ENCODE measurements at regions not wholly inside any gene's neighbourhood (a gene's known extent, or its start where the extent isn't known, plus 50 kb on each side); places are given as distances from the start of the nearest gene placed in this dataset.

DNA sequence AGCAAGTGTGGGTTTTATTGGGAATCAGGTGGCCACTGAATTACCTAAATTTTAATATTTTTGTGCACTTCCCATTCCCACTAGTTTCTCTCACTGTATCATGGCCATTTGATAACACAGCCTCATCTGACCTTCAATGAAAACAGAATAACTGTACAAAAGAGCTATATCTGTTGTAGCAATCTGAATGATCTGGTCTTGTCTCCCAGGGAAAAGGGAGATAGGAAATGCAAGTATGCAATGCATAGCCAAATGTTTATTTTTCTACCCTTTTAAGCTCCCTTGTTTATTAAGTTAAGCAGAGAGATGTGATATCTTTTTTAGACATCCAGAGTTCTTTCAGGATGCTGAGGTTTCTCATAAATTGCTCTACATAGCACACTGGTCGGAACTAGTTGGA is 288.3 kb upstream of the CLINT1 start:
- DNase-seq, result no peak

DNA sequence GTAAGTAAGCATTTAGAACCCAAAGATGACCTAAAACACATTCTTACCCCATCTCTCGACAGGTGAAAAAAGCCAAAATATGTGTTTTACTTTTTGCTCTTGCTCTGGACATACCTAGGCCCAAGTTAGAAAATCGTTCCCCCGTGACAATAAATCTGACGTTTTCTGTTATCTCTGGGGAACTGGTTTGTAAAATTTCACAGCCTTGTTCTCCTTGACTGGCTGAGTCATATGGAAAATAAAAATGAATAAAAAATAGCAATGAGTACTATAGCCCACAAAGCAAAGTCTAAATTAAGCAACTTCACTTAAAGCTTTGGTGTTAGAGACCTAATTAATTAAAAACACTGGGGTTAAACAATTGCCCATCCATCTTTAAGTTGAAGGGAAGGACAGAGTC is 286.9 kb upstream of the CLINT1 start:
- DNase-seq, result no peak

DNA sequence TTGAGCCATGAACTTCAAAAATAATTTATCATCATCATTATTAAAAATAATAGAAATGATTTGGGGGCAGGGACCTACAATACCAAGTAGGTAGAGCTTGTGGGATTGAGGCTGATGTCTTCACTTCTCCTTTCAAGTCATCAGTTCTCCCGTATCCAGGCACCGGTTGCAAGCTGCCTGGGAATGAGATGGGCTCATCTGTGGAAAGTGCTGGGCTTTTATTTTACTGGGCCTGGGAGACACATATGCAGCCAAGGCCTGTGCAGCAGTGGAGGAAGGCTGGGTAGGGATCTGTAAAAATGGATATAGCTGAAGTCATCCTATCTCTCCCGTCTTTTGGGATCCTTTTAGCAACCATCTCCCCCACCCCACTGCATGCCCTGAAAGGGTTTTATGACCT is 284.1 kb upstream of the CLINT1 start:
- no peak for DNase-seq

DNA sequence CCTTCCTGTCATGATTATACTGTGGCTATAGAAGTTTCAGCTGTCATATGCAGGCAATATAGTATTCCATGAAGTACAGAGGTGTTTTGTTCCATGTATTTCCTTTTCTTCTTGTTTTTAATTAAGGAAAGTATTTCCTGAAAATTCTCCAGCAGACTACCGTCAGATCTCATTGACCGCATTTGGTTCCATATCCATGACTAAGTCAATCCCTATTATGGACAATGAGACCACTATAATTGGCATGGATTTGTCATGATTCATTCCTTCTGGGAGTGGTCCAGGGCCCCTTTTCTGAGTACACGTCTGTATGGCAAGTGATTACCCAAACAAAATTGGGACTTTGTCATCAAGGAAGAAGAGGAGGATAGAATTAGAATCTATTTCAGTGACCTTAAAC is 283.2 kb upstream of the CLINT1 start:
- DNase-seq, result no peak

DNA sequence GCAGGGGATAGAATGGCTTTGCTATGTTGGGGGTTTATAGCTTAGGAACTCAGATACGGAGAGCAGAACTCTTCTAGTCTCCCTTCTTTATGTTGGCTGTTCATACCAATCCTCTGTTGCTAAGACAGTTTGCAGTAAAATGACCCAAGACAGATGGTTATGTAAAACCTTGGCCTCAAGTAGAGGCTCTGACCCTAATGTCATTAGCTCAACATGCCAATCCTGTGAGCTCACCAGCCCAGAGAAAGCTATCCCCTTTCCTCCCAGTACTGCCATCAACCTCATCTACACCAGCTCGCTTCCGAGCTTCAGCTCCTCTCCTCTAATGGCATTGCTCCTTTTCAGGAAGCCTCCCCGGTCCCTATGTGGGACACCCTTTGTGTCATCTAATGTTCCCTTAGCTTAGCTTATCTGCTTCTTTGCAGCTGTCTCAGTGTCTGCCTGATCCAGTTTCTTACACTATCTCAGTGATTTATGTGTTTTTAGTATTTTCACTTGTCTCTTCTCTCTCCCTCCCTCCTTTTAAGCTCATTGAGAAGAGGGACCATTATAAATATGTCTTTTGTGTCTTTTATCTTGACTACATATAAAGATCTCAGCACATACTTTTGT is 281.3 kb upstream of the CLINT1 start:
- DNase-seq, result no peak

DNA sequence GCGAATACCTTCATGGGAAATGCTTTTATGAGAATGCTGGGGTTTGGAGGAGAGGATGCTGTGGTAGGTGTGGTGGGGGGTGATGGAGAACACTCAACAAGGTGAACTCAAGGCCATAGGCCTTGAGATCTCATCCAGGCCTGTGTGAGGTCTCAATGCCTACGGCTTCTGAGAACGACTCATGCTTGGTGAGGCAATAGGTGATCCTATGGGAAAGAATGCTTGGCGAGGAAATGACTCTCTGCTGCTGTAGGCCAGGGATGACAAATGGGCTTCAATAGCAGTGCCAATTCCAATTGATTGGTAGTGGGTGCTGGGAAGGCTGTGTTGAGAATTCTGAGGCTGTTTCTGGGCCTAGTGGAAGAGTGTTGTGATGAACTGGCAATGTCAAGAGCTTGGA is 280.2 kb upstream of the CLINT1 start:
- DNase-seq, result no peak

DNA sequence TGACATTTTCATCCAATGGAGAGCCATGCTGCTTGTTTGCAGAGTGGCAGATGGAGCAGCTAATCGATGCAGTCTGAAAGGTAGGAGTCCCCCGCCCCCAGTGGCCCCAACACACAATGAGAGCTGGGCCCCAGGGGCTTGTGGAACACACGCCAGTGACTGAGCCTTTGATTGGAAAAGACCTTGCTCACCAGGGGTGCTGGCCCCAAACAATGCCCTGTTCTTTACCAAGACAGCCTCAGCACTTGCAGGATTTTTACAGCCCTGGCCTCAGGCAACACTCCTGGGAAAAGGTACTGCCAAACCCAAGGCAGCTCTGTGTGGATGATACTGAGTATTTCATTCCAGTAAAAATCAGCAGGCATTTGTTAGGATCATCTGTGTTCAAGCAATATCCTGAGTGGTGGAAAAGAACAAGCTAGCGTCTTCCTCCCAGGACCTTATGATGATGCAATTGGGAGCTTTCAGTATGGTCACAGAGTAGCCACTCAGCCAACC is 276.8 kb upstream of the CLINT1 start:
- no peak for DNase-seq

DNA sequence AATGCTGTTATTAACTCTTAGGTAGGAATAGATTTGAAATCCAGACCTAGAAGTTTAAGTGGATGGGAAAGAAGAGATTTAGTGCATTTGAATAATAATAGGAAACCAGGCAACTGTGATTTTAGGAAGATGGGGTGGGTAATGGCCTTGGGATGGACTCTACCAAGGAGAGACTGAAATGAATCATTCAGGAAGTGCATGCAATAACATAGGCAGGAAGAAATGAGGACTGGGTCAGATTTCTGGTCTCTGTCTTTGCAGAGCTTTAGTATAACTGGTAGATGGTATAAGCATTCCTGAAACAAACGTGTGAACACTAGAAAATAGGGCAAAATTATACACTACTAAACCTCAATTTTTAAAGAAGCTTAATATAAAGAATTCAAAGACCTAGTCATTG is 274.4 kb upstream of the CLINT1 start:
- no peak for DNase-seq

DNA sequence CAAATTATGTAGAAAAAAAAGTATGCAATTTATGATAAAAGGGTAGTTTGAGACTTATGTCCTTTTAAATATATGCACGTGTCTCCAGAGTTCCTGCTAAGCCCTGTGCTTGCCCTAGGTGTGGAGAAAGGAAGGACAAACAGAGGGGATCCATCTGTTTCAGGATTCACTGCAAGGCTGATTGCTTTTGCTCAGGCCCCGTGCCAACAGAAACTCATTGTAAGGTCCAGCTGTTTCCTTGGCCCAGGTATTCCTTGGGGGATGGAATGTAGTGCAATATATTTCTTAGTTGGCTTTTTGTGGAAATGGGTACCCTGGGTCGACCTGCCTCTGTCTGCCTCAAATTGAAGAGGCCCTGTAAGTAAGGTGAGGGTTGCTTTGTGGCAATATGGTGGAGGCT is 268.6 kb upstream of the CLINT1 start:
- DNase-seq, result no peak

DNA sequence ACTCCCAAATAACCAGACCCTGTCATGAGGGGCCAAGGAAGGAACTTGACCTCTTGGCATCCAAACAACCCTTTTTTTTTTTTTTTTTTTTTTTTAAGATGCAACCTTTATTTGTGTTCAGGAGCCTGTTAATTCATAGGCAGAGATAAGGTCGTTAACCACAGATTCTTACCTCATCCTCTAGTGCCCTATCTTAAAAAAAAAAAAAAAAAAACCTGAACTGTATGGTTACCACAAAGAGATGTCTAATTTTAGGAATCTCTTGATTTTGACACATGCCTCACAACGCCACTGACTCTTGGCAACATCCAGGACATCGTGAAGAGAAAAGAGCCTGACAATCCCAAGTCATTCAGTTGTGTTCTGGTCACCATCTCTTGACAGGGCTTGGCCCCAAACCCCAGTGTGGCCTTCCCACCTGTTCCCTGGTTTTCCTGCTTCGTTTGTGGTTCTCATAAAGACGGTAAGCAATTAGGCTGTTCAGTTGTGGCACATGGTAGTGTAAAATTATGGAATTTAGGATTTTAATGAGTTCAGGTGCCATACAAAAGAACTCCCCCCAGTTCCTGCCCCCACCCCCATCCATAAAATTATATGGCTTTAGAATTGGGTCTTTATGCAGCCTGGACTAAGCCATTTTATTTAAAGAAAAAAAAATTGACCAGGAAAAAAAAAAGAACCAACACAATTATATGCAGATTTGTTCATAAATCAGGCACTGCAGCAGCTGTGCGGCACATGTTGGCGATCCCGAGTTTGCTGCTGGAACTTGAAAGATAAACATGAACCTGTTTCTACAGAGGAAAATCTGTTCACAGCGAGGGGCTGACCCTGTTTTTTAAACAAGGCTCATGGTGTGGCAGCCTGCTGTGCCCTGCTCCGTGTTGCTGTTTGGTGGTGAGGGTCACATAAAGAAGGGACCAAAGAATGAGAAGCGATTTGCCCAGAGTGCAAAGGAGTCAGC is 267.8 kb upstream of the CLINT1 start:
- no peak for DNase-seq

DNA sequence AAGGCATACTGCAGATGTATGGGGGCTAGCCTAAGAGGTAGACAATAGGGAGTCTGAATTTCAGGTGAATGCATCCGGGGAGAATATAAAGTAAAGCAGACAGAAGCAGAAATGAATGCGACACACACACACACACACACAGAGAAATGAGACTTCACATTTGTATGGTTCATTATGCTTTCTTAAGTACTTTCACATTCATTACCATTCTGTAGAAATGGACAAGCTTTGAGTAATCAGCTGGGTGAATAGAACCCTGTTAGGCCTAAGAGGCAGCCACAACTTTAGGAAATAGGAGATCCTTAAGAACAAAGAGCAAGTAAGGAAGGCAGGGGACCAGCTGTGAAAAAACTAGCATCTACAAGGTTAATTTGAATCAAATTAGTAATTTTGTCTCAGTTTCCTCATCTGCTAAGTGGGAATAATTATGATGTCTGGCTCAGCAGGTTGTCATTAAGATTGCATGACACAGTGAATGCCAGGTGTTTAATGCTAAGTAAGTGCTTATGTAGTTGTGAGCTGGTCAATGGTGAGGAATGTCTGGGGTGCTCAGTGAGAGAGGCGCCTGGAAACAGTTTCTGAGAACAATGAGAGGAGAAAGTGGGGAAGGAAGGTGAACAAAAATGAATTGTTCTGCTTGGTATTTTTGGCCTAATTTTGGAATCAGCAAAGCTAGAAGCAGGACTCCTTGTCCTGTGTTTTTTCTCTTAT is 265.8 kb upstream of the CLINT1 start:
- no peak for DNase-seq

DNA sequence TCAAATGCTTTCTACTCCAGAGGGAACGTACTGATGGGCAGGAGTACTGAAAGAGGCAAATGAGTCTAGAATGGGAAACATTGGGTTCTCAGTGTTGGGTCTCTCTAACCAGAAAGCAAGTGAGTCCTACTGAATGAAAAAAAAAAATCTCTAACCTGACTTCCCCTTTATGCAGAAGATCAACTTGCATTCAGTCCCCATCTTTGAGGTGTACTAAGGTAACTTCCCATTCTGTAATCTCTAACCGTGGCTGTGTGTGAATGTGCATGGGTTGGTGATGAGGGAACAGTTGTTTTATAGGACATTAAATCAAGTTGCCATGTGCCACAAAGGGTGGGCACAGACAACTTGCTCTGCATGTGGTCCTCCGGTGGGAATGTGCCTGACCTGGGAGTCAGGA is 264.6 kb upstream of the CLINT1 start:
- no peak for DNase-seq

DNA sequence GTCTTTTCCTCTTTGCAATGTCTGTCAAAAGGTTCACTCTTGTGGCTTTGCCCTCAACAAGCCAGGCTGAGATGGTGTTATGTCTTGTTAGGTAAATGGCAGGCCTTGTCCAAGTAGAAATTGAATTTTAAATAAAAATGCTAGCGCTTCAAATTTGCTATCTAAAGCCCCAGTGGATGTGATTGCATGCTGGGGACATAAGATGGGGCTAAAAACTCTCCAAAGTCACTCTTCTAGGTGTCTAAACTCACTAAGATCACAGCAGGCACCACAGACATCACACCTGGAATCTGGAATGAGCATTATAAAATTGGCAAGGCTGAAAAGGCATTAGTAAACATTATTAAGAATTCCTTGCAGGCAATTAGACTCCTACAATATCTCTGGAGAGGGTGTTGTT is 262.7 kb upstream of the CLINT1 start:
- no peak for DNase-seq

DNA sequence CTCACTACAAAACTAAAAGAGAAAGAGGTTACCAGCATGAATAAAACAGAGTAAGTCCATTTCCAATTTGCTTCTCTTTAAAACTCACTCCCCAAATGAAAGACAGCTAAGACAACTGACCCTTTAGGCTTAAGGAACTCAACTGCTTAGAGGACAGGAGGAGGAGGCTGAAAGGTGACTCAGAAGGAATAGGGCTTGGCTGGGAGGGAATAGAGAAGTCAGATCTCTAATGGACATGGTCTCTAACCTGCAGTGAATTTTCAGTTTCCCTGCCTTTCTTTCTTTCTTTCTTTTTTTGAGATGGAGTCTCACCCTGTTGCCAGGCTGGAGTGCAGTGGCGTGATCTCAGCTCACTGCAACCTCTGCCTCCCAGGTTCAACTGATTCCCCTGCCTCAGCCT is 261.8 kb upstream of the CLINT1 start:
- DNase-seq, result no peak

DNA sequence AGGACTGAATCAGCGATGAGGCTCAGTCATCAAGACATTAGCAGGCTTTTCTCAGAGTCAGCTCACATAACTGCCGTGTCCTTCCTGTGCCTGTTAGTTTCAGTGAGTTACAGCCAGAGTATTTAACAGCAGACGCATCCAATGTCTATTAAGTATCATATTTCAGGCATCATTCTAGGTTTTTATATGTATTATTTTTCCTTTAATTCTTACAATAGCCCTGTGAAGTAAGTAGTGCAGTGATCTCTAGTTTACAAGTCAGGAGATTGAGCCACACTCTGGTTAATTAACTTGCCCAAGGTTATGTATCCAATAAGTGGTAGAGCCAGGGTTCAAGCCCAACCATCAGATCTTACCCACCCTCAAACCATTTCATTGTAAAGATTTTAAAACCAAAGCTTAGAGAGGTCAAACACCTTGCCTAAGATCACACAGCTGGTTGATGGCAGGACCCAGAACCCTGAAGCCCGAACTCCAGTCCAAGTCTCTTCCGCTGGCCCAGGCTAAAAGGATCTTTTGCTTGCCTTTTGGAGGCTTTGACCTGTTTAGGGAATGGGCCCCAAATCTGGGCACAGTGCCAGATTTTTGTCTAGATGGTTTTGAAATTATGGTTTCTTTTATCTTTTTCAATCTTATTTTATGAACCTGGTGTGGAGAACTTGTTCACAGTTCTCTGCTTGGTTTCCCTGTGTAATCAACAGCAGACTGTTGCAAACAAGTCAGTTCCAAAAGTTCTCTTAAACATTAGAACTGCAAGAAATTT is 261.2 kb upstream of the CLINT1 start:
- DNase-seq, result no peak

DNA sequence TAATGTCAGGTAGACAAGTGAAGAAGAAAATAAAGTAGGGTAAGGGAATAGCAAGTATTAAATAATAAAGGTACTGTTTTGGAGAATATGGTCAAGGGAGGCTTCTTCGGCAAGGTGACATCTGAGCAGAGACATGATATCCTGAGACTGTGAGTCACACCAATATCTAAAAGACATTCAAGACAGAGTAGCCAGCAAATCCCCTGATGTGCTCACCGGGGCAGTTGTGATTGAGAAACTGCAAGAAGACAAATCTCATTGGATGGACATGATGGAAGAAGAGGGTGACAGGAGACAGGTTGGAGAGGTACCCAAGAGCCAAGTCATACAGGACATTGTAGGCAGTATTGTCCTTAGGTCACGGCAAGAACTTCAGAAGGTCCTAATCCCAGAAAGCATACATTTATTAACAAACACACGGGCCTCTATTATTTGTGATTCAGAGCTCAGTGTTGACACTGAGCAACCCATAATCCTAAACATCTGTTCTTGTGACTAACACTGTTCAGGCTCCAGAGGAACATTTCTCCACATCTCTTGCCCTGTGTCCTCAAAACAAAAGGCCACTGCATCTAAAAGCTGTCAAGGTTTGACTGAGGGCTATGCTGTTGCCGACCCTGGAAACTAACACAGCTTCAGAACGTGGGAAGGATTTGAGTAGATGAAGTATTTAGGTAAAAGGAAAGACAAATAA is 258.7 kb upstream of the CLINT1 start:
- DNase-seq, result no peak

DNA sequence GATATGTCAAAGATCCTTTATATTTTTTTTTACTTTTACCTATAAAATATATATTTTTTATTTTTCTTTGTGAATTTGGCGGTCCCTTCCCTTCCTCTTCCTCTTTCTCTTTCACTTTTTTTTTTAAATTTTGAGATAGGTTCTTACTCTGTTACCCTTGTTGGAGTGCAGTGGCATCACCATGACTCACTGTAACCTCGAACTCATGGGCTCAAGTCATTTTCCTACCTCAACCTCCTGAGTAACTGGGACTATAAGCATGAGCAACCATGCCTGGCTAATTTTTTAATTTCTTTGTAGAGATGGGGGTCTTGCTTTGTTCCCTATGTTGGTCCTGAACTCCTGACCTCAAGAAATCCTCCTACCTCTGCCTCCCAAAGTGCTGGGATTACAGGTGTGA is 258.0 kb upstream of the CLINT1 start:
- no peak for DNase-seq

DNA sequence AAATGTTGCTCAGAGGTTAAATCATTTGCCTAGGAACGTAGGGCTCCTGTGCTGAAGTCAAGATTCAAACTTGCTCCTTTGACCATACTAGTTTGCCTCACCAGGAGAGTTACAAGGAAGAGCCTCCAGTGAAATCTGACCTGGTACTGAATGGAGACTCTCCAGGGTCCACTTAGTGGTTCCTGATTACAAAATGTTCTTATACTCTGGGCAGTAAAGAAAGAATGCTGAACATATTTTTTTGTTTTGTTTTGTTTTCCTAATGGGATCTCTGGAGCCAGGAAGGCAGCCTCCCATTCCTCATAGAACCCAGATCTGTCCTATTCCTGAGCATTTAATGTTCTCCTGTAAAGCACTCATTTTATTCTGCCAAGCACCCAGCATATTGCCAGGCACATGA is 256.5 kb upstream of the CLINT1 start:
- no peak for DNase-seq

DNA sequence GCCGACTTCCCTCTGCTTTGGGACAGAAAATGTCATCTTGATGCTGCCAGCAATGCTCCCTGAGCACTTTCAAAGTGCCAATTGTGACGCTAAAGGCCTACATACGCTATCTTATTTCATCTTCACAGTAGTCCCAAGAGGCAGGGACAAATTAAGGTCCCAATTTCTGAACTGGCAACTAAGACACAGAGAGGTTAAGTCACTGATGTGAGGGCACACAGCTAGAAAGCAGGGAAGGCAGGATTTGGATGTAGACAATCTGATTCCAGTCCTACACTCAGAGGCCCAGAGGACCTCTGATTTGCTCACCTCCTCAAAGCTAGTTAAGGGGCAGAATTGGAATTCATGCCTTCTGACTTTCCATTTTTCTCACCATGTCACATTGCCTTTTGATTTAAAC is 249.2 kb upstream of the CLINT1 start:
- no peak for DNase-seq

DNA sequence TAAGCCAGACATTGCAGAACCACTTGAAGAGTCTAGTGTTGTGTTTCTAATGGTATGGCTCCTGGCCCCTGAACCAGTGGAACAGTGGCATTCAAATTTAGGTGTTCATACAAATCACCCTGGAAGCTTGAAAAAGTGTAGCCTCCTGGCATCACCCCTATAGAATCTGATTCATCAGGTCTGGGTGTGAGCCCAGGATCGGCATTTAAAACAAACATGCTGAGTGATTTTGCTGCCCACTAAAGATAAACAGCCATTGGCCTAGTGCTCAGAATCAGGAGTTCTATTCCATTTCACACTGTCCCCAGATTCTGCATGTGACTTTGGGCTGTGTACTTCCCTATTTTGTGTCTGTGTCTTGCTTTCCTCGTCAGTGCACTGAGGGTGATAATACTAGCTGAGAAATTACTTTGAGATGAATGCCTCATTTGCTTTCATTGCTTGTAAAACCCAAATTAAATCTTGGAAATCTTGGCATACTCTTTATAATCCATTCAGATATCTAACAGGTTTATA is 241.5 kb upstream of the CLINT1 start:
- no peak for DNase-seq

DNA sequence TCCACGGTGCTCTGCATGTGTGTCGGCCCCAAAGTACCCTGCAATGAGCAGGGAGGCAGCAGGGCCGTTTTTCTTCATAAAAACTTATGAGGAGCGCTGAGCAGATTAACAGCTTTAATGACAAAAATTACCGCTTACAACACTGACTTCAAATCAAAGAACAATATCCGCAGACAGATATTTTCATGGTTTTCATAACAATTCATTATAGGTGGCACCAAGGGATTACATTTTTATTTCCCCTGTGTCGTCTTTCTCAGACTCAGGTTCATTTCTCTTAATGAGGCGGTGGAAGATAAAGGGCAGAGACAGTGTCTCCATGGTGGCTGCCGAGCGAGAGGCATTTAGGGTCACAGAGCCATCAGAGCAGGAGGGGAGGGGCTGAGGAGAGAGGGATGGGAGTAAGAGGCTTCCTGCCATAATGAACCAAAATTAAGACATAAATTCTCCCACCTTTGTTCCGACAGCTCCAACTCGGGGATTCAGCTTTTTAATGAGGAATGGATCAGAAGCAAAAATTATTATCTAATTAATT is 240.7 kb upstream of the CLINT1 start:
- DNase-seq, result no peak

DNA sequence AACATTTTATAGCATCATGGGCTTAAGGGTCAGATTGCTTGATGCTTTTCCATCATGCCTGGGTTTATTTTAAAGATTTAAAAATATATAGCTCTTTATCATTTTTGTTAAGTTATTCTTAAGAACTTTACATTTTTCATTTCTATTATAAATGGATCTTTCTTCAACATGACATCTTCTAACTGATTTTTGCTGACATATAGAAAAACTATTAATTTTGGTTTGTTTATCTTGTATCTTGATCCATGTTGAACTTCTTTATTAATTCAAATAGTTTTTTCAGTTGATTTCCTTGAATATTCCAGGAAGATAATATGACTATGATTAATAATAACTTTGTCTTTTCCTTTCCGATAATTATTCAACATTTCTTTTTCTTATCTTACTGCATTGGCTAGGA is 237.9 kb upstream of the CLINT1 start:
- DNase-seq, result no peak
